PC-3 (cell line): ENCODE measurements at regions not wholly inside any gene's neighbourhood (a gene's known extent, or its start where the extent isn't known, plus 50 kb on each side); places are given as distances from the start of the nearest gene placed in this dataset.

Source experiments
- EZH2 ChIP-seq: fragments of 300-600 bp; sonication (generic); IDR thresholded peaks from one replicate; pipeline ENCODE4 v1.6.1; 2017; ENCODE audit warnings: antibody characterized with exemption, mild to moderate bottlenecking, low read length; ENCODE audit not compliant: unreplicated experiment
- EZH2phosphoT487 ChIP-seq: fragments of 300-600 bp; sonication (generic); IDR thresholded peaks from 2 replicates; pipeline ENCODE4 v1.6.1; 2018; ENCODE audit warnings: mild to moderate bottlenecking, antibody characterized with exemption, low read length, borderline replicate concordance
- TF ChIP-seq, protein P1 (sequence below): fragments of 300-600 bp; sonication (generic); conservative IDR thresholded peaks from 2 replicates; pipeline ENCODE4 v1.5.1; 2017; ENCODE audit warnings: antibody characterized with exemption, low read depth, mild to moderate bottlenecking, low read length

DNA sequence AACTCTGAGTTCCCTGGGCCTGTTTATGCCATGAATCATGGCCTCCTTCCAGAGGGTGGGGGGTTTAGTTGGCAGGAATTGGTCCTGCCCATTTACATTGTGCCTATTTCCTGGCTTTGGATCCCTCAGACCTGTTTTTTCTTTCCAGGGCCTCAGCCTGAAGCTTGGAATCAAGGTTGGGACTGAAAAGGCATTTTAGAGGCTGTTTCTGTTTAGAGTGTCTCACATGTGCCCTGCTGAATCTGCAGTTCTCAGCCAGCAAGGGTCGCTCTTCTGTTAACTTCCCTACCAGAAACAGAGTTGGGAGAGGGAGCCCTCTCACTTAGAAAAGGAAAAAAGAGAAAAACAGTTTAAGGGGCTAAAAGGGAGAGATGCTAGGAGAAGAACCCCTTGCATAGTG is 191.1 kb downstream of the PTPRC start:
- TF ChIP-seq, protein P1, sequence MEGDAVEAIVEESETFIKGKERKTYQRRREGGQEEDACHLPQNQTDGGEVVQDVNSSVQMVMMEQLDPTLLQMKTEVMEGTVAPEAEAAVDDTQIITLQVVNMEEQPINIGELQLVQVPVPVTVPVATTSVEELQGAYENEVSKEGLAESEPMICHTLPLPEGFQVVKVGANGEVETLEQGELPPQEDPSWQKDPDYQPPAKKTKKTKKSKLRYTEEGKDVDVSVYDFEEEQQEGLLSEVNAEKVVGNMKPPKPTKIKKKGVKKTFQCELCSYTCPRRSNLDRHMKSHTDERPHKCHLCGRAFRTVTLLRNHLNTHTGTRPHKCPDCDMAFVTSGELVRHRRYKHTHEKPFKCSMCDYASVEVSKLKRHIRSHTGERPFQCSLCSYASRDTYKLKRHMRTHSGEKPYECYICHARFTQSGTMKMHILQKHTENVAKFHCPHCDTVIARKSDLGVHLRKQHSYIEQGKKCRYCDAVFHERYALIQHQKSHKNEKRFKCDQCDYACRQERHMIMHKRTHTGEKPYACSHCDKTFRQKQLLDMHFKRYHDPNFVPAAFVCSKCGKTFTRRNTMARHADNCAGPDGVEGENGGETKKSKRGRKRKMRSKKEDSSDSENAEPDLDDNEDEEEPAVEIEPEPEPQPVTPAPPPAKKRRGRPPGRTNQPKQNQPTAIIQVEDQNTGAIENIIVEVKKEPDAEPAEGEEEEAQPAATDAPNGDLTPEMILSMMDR: no peak
- TF ChIP-seq EZH2phosphoT487 (no peak), EZH2 (no peak)
